Uterus (tissue), 3 donors: ENCODE measurements at regions not wholly inside any gene's neighbourhood (a gene's known extent, or its start where the extent isn't known, plus 50 kb on each side); places are given as distances from the start of the nearest gene placed in this dataset.

ENCODE experiments used
- DNase-seq, 2 donors: peaks; one replicate each; pipeline ENCODE4 v3.0.0-alpha.2; 2019 to 2020
- H3K27ac ChIP-seq, 2 donors: fragments of 200-600 bp; sonication (generic); 1 replicate in 1 of 2; 2 replicates in 1 of 2; pipeline ENCODE4 v1.5.1; 2016 to 2018
- H3K27me3 ChIP-seq, 2 donors: fragments of 200-600 bp; sonication (generic); one replicate each; pipeline ENCODE4 v1.5.1; 2018 to 2019; ENCODE audit warnings: control low read depth in 1 of 2
- H3K36me3 ChIP-seq, 2 donors: fragments of 200-600 bp; sonication (generic); one replicate each; pipeline ENCODE4 v1.5.1; 2019; ENCODE audit warnings: control low read depth in 1 of 2
- H3K4me1 ChIP-seq, 2 donors: fragments of 200-600 bp; sonication (generic); one replicate each; pipeline ENCODE4 v1.5.1; 2018 to 2019; ENCODE audit warnings: control low read depth in 1 of 2
- H3K4me3 ChIP-seq, 2 donors: fragments of 200-600 bp; sonication (generic); 1 replicate in 1 of 2; 2 replicates in 1 of 2; pipeline ENCODE4 v1.5.1; 2018 to 2019; ENCODE audit warnings: mild to moderate bottlenecking in 1 of 2
- H3K9me3 ChIP-seq, 2 donors: fragments of 200-600 bp; sonication (generic); one replicate each; pipeline ENCODE4 v1.5.1; 2019; ENCODE audit warnings: control low read depth in 1 of 2
- POLR2A ChIP-seq, 2 donors: fragments of 450-650 bp; IDR thresholded peaks; one replicate each; pipeline ENCODE4 v1.6.1; 2016; ENCODE audit warnings: antibody characterized with exemption in 2 of 2, mild to moderate bottlenecking in 1 of 2, moderate library complexity in 1 of 2
- intact Hi-C: fragments of 100-400 bp; cut with DNase I; formaldehyde crosslinking; loops from one replicate; pipeline ENCODE4 v1.15.1; 2023; ENCODE audit warnings: low total_unique reads
- TF ChIP-seq, protein P1 (sequence below), 4 experiments: fragments of 200-600 bp in 2 of 4; fragments of 450-650 bp in 2 of 4; sonication (generic) in 2 of 4; IDR thresholded peaks; one replicate each; pipeline ENCODE4 v1.5.1; 2016 to 2019; ENCODE audit warnings: antibody characterized with exemption in 4 of 4, mild to moderate bottlenecking in 2 of 4, moderate library complexity in 1 of 4
- donor health status: DM: yes; HTN: yes; CAD: no.

GRCh38 chr22:42196454-42196853, 65.8 kb upstream of the CYP2D6 start:
- H3K36me3 ChIP-seq, result no peaks in the 10 kb centered on the region
- DNase-seq, result no peak
- H3K27me3 ChIP-seq, result no peaks in the 10 kb centered on the region
- intact Hi-C loops, result no loop called here
- no peaks in the 10 kb centered on the region for H3K4me1 ChIP-seq
- TF ChIP-seq, protein P1, sequence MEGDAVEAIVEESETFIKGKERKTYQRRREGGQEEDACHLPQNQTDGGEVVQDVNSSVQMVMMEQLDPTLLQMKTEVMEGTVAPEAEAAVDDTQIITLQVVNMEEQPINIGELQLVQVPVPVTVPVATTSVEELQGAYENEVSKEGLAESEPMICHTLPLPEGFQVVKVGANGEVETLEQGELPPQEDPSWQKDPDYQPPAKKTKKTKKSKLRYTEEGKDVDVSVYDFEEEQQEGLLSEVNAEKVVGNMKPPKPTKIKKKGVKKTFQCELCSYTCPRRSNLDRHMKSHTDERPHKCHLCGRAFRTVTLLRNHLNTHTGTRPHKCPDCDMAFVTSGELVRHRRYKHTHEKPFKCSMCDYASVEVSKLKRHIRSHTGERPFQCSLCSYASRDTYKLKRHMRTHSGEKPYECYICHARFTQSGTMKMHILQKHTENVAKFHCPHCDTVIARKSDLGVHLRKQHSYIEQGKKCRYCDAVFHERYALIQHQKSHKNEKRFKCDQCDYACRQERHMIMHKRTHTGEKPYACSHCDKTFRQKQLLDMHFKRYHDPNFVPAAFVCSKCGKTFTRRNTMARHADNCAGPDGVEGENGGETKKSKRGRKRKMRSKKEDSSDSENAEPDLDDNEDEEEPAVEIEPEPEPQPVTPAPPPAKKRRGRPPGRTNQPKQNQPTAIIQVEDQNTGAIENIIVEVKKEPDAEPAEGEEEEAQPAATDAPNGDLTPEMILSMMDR (IDR thresholded peaks at IDR 0.05), result no peak
- TF ChIP-seq POLR2A (IDR thresholded peaks at IDR 0.05), result no peak
- no peak overlapping the region for H3K4me3 ChIP-seq
- no peak overlapping the region for H3K27ac ChIP-seq
- H3K9me3 ChIP-seq, result no peaks in the 10 kb centered on the region

DNA sequence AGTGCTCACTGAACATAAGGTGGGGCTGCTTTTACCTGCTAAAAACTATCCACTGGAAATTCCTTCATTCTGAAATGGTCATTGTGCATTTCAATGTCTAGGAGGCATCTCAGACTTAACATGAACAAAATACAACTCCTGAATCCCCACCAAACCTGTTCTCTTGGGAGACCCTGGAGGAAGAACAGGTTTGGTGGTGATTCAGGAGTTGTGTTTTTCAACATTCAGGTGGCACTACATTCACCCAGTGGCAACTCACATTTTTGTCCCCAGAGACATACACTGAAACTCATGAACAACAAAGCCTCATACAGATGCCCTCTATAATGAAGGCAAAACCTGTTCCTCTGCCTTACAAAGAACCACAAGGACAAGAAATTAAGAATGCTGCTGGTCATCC, 64.3 kb upstream of the CYP2D6 start:
- no peaks in the 10 kb centered on the region for H3K9me3 ChIP-seq
- H3K36me3 ChIP-seq, result no peaks in the 10 kb centered on the region
- intact Hi-C loops, result no loop called here
- no peaks in the 10 kb centered on the region for H3K27me3 ChIP-seq
- H3K4me1 ChIP-seq, result no peaks in the 10 kb centered on the region
- TF ChIP-seq, protein P1 (IDR thresholded peaks at IDR 0.05), result no peak
- TF ChIP-seq POLR2A (IDR thresholded peaks at IDR 0.05), result no peak
- no peak overlapping the region for H3K27ac ChIP-seq
- DNase-seq, result no peak
- no peak overlapping the region for H3K4me3 ChIP-seq

- no peak for DNase-seq
- H3K4me3 ChIP-seq, result no peak overlapping the region
- TF ChIP-seq, protein P1 (IDR thresholded peaks at IDR 0.05), result no peak
- no peak for TF ChIP-seq POLR2A (IDR thresholded peaks at IDR 0.05)
- H3K4me1 ChIP-seq, result no peaks in the 10 kb centered on the region
- no peaks in the 10 kb centered on the region for H3K9me3 ChIP-seq
- no peaks in the 10 kb centered on the region for H3K36me3 ChIP-seq
- intact Hi-C loops, result no loop called here
- no peak overlapping the region for H3K27ac ChIP-seq
- no peaks in the 10 kb centered on the region for H3K27me3 ChIP-seq
These were observed 63.7 kb upstream of the CYP2D6 start for GRCh38 chr22:42194104-42194851.

DNA sequence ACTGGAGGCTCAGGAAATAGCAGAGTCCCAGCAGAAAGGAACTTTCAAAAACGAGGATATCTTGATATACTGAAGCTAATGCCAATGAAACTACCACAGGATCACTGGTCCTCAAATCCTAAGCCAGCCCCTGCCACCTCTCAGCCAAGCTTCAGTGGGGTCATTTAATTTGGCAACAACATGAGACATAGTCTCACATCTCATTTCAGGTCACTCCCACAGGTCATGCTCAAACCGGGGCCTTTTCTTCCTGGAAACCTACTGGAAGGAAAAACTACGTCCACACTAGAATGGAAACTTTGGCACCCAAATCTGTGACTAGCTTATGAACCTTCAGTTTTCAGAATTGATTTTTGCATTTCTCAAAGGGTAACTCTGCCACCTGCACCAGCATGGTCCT, 61.9 kb upstream of the CYP2D6 start:
- Histone ChIP-seq H3K4me3 (no peak overlapping the region), H3K27me3 (no peaks in the 10 kb centered on the region), H3K27ac (no peak overlapping the region), H3K9me3 (no peaks in the 10 kb centered on the region), H3K36me3 (no peaks in the 10 kb centered on the region), H3K4me1 (no peaks in the 10 kb centered on the region)
- intact Hi-C loops, result no loop called here
- TF ChIP-seq, protein P1 (IDR thresholded peaks at IDR 0.05), result no peak
- TF ChIP-seq POLR2A (IDR thresholded peaks at IDR 0.05), result no peak
- no peak for DNase-seq

- TF ChIP-seq, protein P1 (IDR thresholded peaks at IDR 0.05), result no peak
- no peak for TF ChIP-seq POLR2A (IDR thresholded peaks at IDR 0.05)
- Histone ChIP-seq H3K27me3 (no peaks in the 10 kb centered on the region), H3K9me3 (no peaks in the 10 kb centered on the region), H3K4me1 (no peaks in the 10 kb centered on the region), H3K36me3 (no peaks in the 10 kb centered on the region), H3K4me3 (no peak overlapping the region), H3K27ac (no peak overlapping the region)
- intact Hi-C loops, result no loop called here
- DNase-seq, result no peak
These were observed 59.7 kb upstream of the CYP2D6 start for GRCh38 chr22:42190274-42190673.
